Fibroblast of the conjunctiva (primary cell): ENCODE measurements at regions not wholly inside any gene's neighbourhood (a gene's known extent, or its start where the extent isn't known, plus 50 kb on each side); places are given as distances from the start of the nearest gene placed in this dataset.

Experiments
- DNase-seq: peaks from one replicate; pipeline ENCODE4 v3.0.0-alpha.2; 2010; ENCODE audit warnings: low read depth

DNA sequence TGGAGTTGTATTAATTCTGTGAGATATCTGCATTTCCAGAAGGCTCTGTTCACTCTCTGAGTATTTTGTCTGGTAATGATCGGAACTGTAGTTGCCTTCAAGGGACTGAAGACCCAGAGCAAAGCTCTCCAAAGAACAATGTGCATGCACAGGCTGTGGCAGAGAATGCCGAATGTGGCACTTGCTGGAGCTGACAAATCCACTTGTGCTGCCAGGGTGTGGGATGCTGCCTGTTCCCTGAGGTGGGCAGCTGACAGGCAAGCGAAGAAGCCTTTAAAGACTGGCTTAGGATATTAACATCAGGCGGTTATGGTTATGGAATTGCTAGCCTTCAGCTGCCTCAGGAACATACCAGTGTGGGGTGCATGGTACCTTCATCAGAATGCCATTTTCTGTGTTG is 419.9 kb upstream of the ATP2B1 start:
- DNase-seq, result no peak

DNA sequence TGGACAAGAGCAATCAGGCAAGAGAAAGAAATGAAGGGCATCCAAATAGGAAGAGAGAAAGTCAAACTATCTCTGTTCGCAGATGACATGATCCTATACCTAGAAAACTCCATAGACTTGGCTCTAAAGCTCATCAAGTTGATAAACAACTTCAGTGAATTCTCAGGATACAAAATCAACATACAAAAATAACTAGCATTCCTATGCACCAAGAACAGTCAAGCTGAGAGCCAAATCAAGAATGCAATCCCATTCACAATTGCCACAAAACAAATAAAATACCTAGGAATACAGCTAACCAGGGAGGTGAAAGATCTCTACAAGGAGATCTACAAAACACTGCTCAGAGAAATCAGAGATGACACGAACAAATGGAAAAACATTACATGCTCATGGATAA is 417.5 kb upstream of the ATP2B1 start:
- no peak for DNase-seq

DNA sequence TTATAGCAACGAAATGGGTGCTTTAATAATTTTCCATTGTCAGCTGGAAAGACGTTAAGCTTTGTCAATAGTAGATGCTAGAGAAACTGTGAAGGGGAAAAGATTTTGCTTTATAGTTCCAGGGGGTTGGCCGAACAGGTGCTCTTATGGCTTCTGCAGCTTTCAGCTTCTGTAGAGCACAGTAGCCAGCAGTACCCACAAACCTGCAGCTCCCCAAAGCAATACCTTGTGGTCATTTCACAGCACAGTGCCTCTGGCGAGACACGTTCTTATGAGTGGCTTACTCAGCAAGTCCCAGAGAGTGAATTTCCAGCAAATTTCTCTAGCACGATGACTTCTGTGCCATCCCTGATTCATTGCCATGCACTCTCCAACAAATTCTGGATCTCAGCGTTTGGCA is 416.3 kb upstream of the ATP2B1 start:
- no peak for DNase-seq

DNA sequence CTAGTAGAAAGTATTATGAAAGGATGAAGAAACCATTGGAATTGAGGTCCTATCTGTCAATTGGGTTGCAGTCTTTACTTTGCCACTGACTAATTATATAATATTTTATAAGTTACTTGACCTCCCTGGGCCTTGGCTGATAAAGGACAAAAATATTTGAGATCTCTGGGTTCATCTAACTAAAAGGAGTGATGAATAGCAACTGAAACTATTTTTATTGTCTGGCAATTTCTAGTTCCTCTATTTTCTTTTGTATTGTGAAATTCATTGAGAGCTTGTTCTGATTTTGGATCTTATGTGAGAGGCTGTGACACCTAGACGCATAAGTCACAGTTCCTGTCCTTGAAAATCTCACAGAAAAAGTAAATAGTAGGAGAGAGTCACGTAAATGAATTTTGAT is 415.7 kb upstream of the ATP2B1 start:
- no peak for DNase-seq

DNA sequence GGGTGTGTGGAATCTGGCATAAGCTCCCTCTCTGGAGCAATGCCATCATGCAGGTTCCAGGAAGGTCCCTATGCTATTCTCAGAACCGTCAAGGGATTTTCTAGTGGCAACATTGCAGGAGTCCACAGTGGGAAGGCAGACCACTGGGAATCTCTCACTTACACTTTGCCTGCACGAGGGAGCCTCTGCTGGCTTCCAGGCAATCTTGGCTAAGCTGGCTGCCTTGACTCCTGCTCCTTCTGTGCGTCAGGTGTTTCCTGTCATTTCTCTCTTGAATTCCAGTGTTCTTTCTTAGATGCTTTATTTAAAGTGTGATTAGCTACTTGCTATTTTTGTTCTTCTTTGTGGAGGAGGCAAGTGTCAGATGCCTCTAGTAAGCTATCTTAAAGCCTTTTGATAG is 414.0 kb upstream of the ATP2B1 start:
- no peak for DNase-seq

DNA sequence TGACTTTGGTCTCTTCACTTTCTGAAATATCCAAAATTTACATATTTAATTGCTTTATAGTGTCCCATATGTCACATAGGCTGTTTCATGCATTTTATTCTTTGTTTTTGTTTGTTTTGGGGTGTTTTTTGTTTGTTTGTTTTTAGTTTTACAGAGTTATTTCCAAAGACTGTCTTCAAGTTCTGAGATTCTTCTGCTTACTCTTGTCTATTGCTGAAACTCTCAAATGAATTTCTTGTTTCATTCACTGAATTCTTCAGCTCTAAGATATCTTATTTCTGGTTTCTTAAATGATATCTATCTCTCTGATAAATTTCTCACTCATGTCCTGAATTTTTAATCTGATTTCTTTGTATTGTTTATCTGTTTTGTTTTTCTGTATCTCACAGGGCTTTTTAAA is 412.0 kb upstream of the ATP2B1 start:
- no peak for DNase-seq

DNA sequence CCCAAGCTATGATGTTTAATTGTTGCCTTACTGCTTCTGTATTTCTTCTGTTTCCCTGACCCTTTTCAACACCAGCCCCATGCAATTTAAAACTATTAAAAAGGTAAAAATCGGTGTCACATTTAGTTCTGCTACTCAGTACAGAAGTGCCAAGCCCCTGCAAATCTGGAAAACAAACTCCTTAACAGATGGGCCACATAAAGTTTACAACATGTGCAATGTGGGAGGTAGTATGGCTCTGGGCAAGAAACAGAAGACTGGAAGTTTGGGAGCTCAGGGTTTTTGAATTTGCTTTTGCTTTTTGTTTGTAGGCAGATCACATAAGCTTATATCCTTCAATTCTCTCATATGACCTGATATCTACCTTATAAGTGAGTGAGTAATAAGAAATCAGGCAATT is 404.0 kb upstream of the ATP2B1 start:
- DNase-seq, result no peak

DNA sequence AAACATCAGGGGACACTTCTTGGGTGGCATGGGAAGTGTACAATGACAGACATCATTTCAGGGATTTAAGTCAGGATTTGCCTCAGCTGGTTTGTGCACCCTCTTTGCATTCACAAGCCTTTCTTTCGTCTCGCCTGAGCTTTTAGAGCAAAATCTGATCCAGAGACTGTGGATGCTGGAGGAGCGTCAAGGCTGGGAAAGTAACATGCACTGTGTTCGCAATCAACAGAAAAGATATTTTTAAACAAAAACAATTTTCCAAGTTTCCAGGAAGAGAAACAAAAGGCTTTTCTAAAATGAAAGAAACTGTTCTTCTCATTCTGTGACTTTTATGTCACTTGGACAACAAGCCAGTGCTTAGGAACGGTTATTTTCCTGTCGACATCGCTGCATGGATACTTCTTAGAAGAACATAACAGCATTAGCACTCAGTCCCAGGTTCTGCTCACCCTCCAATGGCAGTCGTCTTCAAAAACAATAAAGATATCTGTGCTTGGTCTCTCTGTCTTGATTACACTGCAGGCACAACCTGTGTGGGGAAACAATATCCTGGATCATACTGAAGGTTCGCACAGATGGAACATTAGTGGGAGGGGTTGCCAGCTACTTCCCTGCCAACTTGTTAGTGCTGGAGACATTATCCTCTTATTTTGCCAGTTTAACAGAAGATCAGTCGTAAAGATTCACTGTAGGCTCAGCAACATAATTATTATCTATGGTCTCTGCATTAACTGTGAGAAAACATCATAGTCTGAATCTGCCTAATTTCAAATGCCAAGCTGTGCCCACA is 403.3 kb upstream of the ATP2B1 start:
- no peak for DNase-seq

DNA sequence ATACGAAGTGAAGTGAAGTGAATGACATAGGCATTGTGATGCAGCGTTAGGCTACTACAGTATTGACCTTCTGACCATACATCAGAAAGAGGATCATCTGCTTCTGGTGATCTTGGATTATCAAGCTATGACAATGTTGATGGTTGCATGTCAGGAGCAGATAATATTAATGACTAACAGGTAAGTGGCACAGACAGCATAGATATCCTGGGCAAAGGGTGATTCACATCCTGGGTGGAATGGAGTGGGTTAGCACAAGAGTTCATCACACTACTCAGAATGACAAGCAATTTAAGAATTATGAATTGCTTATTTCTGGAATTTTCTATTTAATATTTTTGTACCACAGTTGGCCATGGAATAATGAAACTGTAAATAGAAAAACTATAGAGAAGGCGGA is 397.9 kb upstream of the ATP2B1 start:
- no peak for DNase-seq

DNA sequence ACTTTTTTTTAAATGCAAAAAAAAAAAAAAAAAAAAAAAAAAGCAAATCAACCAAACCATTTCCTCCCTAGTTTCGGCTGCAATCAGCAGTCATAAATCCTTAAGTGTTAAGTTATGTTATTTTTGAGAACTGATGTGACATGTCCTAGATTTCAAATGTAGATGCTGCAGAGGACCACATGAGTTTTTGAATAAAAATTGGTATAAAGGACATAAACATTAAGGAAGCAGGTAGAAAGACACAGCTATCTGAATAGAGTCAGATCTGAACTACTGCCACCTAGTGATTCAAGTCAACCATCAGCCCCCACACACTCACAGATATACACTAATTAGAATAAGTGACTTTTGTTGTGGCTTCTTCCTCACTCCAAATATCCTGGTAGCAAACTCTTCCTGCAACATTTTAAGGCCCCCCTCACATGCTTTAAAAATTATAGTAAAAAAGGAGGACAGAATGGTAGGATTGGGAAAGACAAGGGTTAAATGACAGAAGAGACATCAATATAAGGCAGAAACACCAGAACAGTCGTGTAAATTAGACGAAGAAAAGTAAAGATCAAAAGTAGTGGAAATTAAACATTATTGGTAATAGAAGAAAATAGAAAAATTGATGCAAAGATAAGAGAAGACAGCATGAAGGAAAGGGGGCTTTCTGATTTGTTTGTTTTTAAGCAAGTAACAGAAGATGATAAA is 394.5 kb upstream of the ATP2B1 start:
- peak; percentile 40 for DNase-seq

DNA sequence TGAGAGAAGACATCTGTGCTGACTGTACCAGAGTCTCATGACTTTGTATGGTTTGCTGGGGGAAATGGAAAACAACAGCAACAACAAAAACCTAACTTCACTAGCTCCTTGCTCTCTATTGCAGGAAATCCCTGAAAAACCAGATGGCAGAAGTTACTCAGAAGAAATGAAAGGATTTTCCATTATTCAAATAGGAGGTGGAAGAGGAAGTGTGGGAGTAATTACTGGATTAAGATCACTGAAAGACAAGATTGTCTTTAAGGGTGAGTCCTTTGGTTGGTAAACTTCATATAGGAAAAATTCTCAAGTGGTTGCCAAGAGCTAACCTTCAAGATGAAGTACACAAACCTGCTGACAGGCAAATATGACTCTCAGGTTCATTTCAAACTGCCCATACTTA is 391.9 kb upstream of the ATP2B1 start:
- DNase-seq, result no peak

DNA sequence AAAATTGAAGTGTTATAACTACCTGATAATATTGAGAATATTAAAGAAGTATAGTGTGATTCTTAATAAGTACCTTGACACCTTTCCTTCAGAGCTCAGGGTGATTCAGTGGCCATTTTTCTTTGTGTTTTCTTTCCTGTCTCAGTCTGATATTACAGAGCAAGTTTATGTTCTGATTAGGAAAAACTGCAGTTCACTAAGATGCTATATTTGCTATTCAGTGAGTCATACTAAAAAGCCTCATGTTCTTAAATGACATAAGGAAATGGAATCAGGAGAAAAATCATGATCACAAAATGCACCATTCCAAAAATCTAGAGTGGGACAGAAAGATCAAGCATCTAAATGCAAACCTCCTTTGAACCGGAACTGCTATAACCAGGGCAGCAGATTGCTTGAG is 390.6 kb upstream of the ATP2B1 start:
- DNase-seq, result no peak

DNA sequence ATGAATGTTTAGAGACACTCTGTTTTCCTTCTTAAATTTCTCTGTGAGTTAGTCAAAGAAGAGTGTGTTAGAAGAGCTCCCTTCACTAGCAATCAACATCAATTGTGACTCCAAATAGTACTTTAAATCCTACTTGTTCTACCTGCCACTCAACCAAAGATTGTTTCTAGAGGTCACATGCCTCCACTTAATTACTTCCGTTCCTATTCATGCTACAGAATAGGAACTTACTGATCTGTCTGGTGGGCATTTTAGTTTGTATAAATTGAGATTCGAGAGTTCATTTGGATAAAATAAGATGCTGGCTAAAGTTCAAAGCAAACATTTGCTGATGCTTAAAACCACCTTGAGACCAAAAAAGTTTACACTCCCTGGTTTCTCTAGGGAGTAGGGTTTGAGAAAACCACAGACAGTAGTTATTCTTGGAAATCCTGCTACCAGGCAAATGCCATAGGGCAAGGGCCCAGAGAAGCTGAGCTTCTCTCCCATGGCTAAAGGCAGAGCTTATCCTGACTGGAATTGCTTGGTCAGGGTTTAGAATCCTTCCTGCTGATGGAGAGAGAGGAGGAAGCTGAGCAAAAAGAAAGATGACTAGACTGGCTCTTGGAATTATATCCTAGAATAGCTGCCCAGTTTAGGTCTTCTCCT is 389.6 kb upstream of the ATP2B1 start:
- no peak for DNase-seq

DNA sequence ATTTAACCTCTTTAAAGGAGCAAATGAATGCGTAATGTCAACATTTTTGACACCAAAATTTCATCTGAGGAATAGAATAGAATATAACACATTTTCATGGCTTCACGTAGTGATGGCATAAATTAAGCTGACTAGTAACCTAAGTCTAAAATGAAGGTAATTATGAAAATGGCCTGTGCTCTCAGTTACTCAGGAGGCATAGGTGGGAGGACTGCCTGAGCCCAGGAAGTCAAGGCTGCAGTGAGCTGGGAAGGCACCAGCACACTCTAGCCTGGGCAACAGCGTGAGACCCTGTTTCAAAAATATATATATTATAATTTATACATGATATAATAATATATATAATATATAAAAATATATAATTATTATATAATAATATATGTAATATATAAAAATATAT is 383.2 kb upstream of the ATP2B1 start:
- no peak for DNase-seq

DNA sequence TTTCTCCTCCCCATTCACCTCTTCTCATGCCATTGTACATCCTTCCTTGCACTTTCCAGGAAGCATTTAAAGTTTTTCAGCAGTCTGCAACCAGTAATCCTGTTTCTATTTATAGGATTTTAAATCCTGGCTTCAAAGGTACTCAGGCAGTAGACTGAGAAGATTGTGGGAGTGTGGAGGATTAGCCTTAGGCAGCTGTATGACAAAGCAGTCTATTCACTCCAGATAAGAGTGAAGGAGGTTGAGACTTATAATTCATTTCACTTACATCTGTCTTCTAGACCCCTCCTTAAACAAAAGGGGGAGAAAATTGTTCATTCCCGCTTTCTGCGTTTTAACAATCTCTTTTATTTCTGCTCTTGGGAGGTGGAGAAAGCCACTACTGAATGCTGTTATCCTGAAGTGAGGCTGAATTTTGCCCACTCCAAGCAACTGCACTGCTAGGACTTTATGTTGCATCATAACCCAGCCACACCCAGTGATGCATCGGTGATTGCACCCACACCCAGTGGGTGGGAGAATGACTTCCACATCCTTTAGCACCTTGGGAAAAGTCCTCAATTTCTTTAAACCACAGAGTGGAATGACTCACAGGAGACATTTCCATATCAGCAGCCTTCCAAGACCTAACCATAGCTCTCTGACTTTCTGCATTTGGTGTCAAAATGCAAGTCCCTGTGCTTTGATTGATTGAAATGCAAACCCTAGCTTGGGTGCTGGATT is 382.5 kb upstream of the ATP2B1 start:
- peak; percentile 86 for DNase-seq

DNA sequence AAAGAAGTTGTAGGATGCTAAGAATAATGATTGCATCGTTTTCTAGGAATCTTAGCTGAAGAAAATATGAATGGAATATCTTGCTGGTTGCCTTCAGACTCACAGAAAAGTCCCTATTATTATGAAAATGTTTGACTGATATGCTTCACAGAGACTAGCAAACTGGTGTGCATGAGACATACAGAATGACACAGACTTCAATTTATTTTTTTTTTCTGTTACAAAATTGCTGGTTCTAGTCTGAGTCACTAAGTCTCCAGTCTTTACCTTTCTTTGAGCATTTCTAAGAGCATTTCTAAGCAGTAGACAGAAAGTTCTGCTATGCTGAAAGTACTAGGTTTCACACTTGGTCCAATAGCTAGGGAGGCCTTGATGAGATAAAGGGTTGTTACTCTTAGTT is 377.6 kb upstream of the ATP2B1 start:
- DNase-seq, result no peak

DNA sequence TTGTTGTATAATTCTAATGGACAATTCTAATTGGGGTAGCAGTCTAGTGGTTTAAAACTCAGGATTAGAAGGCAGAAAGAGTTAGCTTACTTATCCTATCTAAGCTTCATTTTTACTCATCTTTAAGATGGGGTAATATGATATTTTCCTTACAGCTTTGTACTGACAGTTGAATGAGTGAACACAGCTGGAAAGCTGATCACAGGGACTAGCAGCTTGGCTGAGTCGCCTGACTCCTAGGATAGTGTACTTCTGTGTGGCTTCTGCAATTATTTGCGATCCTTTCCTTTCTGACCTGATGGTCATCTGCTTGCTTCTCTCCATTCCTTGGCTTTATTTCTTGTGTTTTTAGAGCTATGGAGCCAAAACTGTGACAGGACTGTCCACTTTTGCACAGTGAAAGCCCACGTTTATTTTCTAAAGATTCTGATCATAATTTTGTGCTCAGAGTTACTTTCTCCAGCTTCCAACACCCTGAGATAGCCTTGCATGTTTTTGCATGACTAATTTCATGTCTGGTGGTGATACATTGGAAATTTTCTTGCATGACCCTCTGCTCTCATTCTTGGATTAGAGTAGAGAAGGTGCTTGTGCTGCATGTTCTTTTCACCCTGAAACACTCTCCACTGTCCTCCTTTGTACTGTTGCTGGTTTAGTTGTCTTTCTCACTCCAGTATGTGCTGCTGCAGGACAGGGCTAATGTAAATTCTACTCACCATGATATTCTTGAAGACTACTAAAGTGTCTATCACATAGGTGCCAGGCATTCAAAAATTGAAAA is 377.0 kb upstream of the ATP2B1 start:
- no peak for DNase-seq

DNA sequence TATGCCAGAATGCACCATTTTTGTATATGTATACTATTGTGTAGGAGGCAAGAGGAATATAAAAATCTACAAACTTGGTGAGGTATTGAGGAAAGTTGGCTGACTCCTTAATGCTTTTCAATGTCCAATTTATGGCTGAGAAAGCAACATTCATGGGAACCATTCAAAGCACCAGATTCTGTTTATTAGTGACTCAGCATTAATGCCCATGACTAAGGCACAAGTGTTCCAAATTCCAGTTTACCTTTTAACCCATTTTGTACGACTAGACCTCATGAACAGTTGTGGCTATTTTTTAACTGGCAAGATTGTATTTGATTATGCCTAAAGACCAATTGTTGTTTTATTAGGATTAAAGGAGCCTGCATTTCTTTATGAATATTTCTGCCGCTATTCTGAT is 375.4 kb upstream of the ATP2B1 start:
- DNase-seq, result no peak

DNA sequence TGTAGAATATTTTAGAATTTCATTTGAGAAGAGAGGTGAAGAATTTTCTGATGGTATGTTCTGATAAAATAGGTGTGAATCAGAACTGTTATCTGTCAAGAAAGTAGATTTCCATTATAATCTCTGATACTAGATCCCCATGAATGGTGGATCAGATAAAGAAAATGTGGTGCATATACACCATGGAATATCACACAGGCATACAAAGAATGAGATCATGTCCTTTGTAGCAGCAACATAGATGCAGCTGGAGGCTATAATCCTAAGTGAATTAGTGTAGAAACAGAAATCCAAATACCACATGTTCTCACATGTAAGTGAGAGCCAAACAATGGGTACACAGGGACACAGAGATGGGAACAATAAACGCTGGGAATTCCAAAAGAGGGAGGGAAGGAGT is 372.0 kb upstream of the ATP2B1 start:
- no peak for DNase-seq

DNA sequence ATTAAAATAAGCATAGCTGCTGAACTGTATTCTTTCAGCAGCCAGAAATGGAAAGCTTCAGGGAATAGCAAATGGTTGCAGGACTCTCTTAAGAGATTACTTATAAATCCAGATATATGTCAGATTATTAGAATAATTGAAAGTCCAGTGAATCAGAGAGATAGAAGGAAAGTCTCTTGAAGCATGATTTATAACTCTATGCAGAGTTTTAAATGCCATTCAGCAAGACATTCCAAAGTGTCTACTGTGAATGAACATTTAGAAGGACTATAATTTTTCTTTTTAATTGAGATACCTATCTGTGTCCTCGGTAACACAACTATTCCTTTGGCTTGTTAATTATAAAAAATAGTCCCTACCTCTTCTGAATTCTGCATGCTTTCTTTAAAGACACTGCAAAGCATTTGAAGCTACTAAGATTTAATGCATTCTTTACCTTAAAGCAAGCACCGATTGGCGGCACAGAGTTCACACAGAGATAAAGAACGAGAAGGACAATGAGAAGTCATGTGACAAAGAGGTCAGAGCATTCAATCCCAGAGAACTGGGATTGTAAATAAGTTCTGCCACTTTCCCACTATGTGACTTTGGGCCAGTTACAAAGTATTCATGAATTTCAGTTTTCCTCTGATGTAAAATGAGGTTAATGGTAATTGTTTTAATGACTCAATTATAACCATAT is 371.0 kb upstream of the ATP2B1 start:
- no peak for DNase-seq

DNA sequence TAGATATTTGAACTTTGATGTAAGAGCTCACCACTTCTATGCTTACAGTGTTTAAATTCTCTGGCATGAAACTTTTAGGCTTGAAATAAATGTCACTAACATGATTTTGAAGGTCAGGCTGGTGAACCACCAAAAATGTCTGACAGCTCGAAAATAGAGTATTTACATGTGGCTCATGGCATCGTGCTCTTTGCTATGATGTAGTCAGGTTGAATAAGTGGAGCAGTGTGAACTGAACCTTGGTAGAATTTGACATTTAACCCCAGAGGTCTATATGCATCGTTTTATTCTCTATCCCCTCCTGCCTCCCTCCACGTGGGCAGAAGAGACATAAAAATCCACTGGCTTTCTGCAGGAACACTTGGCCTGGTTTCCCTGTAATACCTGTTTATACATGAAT is 369.7 kb upstream of the ATP2B1 start:
- no peak for DNase-seq
